Lower lobe of right lung (tissue), 2 donors: ENCODE measurements at regions not wholly inside any gene's neighbourhood (a gene's known extent, or its start where the extent isn't known, plus 50 kb on each side); places are given as distances from the start of the nearest gene placed in this dataset.
A peak's percentile ranks its signal among the peaks of the same experiment; 100 is the strongest.
"Not testable (repeated sequence)": the region's sequence is repeated elsewhere in the genome, so short reads cannot be mapped to it uniquely, and the experiment has no call there.

ENCODE experiments used
- ATAC-seq, 2 donors: fragments of 200-7000 bp; cut with Tn5 transposase; one replicate each; pipeline ENCODE4 v1.9.1; 2020 to 2022; ENCODE audit warnings: mild to moderate bottlenecking in 2 of 2, moderate library complexity in 2 of 2
- DNase-seq: peaks from one replicate; pipeline ENCODE4 v3.0.0-alpha.2; 2020
- H3K27ac ChIP-seq: fragments of 200-600 bp; one replicate; pipeline ENCODE4 v1.8.0; 2022
- H3K27me3 ChIP-seq: fragments of 200-600 bp; one replicate; pipeline ENCODE4 v1.8.0; 2022; ENCODE audit warnings: low read depth
- H3K36me3 ChIP-seq: fragments of 200-600 bp; one replicate; pipeline ENCODE4 v1.8.0; 2022; ENCODE audit warnings: mild to moderate bottlenecking
- H3K4me1 ChIP-seq: fragments of 200-600 bp; one replicate; pipeline ENCODE4 v1.8.0; 2022
- H3K4me3 ChIP-seq: fragments of 200-600 bp; one replicate; pipeline ENCODE4 v1.8.0; 2022; ENCODE audit warnings: mild to moderate bottlenecking
- H3K9me3 ChIP-seq: fragments of 200-600 bp; one replicate; pipeline ENCODE4 v1.8.0; 2022
- CTCF ChIP-seq: fragments of 200-600 bp; IDR thresholded peaks from one replicate; pipeline ENCODE4 v1.8.0; 2022; ENCODE audit warnings: antibody characterized with exemption, mild to moderate bottlenecking
- intact Hi-C: fragments of 100-400 bp; cut with DNase I; formaldehyde crosslinking; loops from one replicate; pipeline ENCODE4 v1.11.0; 2022
- donor health status: DM: no; HTN: yes; CAD: no; lungs with severe emphysema.

GRCh38 chr12:104887452-104887851 is 70.6 kb downstream of the SLC41A2 start:
- intact Hi-C loops: no loop called here

GRCh38 chr12:104886418-104887401 is 71.4 kb downstream of the SLC41A2 start:
- ATAC-seq (no peak), DNase-seq (no peak)
- Histone ChIP-seq H3K9me3 (no peaks in the 10 kb centered on the region), H3K27ac (no peak overlapping the region), H3K36me3 (no peaks in the 10 kb centered on the region), H3K4me1 (no peaks in the 10 kb centered on the region), H3K4me3 (no peak overlapping the region), H3K27me3 (no peaks in the 10 kb centered on the region)
- intact Hi-C loops: no loop called here
- TF ChIP-seq CTCF: no peak

More at GRCh38 chr12:104887452-104887851, 70.6 kb downstream of the SLC41A2 start:
- Histone ChIP-seq H3K9me3 (no peaks in the 10 kb centered on the region), H3K27ac (no peak overlapping the region), H3K27me3 (no peaks in the 10 kb centered on the region), H3K4me1 (no peaks in the 10 kb centered on the region), H3K36me3 (no peaks in the 10 kb centered on the region), H3K4me3 (no peak overlapping the region)
- DNase-seq (no peak), ATAC-seq (no peak)
- no peak for TF ChIP-seq CTCF

GRCh38 chr12:104878858-104879257 is 79.2 kb downstream of the SLC41A2 start:
- not testable (repeated sequence) for H3K27ac ChIP-seq, ATAC-seq, H3K27me3 ChIP-seq, H3K4me1 ChIP-seq, H3K9me3 ChIP-seq, H3K36me3 ChIP-seq, DNase-seq, H3K4me3 ChIP-seq
- intact Hi-C loops: loop anchor here (5.0 kb wide), 1 partner anchor 497 kb away; no protein-coding TSS in a partner anchor

- no peaks in the 10 kb centered on the region for H3K4me1 ChIP-seq
These were observed 80.9 kb downstream of the SLC41A2 start for GRCh38 chr12:104877103-104877705.

GRCh38 chr12:104873374-104873773 is 84.7 kb downstream of the SLC41A2 start:
- Histone ChIP-seq H3K4me1 (no peaks in the 10 kb centered on the region), H3K9me3 (no peaks in the 10 kb centered on the region), H3K36me3 (no peaks in the 10 kb centered on the region), H3K27me3 (no peaks in the 10 kb centered on the region), H3K27ac (no peak overlapping the region), H3K4me3 (no peak overlapping the region)
- DNase-seq: no peak
- intact Hi-C loops: no loop called here
- ATAC-seq: no peak
- TF ChIP-seq CTCF: no peak

More at GRCh38 chr12:104877103-104877705, 80.9 kb downstream of the SLC41A2 start:
- TF ChIP-seq CTCF: peak; percentile 59
- DNase-seq: no peak
- H3K36me3 ChIP-seq: no peaks in the 10 kb centered on the region
- H3K4me3 ChIP-seq: no peak overlapping the region
- intact Hi-C loops: loop anchor here (5.0 kb wide), 1 partner anchor 495 kb away; no protein-coding TSS in a partner anchor
- H3K27me3 ChIP-seq: no peaks in the 10 kb centered on the region
- H3K27ac ChIP-seq: no peak overlapping the region
- peak in 1 of 2 donors; percentile 62 for ATAC-seq
- H3K9me3 ChIP-seq: no peaks in the 10 kb centered on the region

- peaks cover 2% of the 10 kb centered on the region for H3K4me1 ChIP-seq
- H3K4me3 ChIP-seq: no peak overlapping the region
- intact Hi-C loops: no loop called here
- ATAC-seq (no peak), DNase-seq (no peak)
- H3K9me3 ChIP-seq: no peaks in the 10 kb centered on the region
- H3K36me3 ChIP-seq: no peaks in the 10 kb centered on the region
- no peak overlapping the region for H3K27ac ChIP-seq
- TF ChIP-seq CTCF: no peak
- H3K27me3 ChIP-seq: no peaks in the 10 kb centered on the region
These were observed 87.3 kb downstream of the SLC41A2 start for GRCh38 chr12:104870797-104871196.
